Hepatic stellate cell (primary cell): ENCODE measurements at regions not wholly inside any gene's neighbourhood (a gene's known extent, or its start where the extent isn't known, plus 50 kb on each side); places are given as distances from the start of the nearest gene placed in this dataset.

Source experiments
- DNase-seq: peaks from one replicate; pipeline ENCODE4 v3.0.0; 2011; ENCODE audit warnings: low spot score

- DNase-seq = no peak
These were observed 1056.3 kb upstream of the CNTN5 start for GRCh38 chr11:97964332-97965004.

- DNase-seq = peak; percentile 78
These were observed 1054.7 kb upstream of the CNTN5 start for GRCh38 chr11:97965849-97966646.

GRCh38 chr11:97966901-97967300 lies 1053.8 kb upstream of the CNTN5 start:
- no peak for DNase-seq

DNA sequence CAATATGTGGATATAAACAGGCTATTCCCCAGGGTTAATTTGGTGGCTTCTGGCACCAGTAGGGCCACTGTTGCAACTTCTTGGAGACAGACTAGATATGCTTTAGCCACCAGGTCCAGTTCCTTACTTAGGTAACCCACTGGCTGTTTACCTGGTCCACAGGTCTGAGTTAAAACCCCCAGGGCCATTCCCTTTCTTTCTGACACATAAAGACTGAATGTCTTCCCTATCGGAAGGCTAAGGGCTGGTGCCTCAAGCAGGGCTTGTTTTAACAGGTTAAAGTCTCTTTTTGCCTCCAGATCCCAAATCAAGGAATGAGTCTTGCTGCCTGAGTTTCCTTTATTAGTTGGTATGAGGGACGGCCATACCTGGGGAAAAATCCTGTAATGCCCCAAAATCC lies 1052.7 kb upstream of the CNTN5 start:
- DNase-seq = no peak

DNA sequence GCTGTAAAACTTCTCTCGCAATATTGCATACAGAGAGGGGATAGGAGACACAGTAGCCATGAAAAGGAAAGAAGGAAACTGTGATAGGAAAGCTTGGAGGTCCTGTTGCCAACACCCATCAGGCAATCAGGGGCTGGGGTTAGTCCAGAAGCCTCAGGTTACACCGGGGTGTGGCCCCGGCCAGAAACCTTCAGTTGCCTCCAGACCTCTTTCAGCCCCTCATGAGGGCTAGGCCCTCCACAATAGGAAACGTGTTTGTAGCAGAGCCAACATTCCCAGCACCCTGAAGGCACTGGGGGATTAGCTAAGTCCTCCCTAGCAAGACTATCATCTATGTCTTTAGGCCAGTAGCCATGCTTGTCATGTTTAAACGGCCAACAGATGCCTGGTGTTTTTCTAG lies 1048.0 kb upstream of the CNTN5 start:
- no peak for DNase-seq

- DNase-seq = no peak
These were observed 1047.3 kb upstream of the CNTN5 start for GRCh38 chr11:97973352-97973857.

GRCh38 chr11:97974798-97975498 lies 1045.8 kb upstream of the CNTN5 start:
- DNase-seq = no peak

- DNase-seq = no peak
These were observed 1043.0 kb upstream of the CNTN5 start for GRCh38 chr11:97977726-97978125.

DNA sequence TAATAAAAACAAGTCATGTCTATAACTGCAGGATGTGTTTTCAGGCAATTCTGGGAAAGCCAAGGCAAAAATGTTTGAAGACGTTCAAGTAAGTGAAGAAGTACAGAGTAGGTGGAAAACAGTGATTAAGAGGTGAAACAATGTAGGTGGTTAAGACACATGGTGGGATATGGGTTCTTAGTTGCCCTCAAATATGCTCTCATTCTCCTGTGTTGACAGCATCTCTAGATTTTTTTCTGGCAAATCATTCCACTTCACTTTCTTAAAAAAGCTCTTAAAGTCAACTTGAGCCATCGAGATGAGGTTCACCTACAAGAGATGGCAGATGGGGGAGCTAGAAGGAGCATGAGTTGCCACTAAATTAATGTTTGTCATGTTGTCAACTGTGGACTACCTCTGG lies 1041.0 kb upstream of the CNTN5 start:
- no peak for DNase-seq

DNA sequence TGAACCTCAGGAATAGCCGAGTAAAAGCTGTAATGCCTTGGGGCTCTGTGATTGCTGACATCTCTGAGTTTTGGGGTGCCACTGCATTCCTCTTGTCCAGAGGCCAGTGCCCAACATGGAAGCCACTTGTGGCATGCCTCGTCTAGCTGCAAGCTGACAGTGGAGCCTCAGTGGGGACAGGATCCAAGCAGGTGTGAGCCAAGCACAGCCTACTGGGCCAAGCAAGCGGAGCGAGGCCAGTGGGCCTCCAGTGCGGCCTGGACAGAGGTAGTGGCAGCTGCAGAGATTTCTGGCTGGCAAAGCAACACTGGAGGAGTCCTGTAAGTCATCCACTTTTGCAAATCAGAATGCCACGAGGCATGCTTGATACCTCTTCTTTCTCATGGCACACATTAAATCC lies 1038.2 kb upstream of the CNTN5 start:
- DNase-seq = no peak

DNA sequence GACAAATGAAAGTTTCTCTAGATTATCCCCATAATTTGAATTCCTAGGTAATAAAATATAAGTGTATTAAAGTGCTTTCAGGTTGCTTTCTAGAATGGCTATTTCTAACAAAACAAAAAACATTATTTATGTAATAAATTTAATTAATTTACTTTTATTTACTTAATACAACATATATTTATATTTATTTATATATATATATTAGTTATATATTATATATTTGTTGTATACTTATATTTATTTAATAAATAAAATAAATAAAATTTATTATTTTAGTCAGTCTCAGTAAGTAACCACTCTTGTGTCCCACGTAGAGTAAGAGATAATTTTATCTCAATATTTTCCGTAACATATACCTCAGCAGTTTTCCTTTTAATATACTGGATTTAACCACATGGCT lies 1031.6 kb upstream of the CNTN5 start:
- DNase-seq = no peak

GRCh38 chr11:97990162-97990920 lies 1030.4 kb upstream of the CNTN5 start:
- DNase-seq = no peak

DNA sequence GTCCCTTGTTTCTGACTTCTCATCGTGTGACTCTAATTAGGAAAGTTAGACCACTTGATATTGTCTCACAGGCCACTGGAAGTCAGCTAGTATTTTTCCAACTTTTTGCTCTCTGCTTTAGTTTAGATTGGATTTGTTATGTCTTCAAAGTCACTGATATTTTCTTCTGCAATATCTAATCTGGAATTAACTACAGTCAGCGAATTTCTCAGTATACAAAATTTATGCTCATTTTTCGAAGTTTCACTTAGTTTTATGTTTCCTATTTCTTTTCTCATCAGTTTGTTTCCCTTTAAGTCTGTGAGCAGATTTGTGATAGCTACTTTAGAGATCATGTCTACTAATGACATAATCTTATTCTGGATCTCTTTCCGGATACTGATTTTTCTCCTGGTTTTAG lies 1027.2 kb upstream of the CNTN5 start:
- DNase-seq = no peak

DNA sequence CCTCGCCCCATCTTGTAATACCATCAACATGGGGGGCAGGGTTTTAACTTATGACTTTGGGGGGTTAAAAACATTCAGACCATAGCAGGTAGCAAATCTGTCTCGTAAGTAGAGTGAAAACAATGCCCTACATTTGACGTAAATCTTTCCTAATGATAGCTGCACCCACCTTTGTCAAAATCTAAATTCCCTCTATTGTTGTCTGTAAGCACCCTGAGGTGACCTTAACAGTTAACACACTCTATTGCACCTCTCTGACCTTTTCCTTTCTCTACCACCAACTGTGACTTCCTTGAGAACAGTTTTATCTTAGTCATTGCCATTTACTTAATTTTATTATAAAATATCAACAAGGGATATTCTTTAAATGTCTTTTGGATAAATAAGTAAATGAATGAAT lies 1024.9 kb upstream of the CNTN5 start:
- no peak for DNase-seq

GRCh38 chr11:97996762-97997161 lies 1024.0 kb upstream of the CNTN5 start:
- DNase-seq = no peak

- no peak for DNase-seq
These were observed 1017.0 kb upstream of the CNTN5 start for GRCh38 chr11:98003606-98004371.

GRCh38 chr11:98007072-98007471 lies 1013.7 kb upstream of the CNTN5 start:
- DNase-seq = no peak

GRCh38 chr11:98027652-98028051 lies 993.1 kb upstream of the CNTN5 start:
- no peak for DNase-seq

DNA sequence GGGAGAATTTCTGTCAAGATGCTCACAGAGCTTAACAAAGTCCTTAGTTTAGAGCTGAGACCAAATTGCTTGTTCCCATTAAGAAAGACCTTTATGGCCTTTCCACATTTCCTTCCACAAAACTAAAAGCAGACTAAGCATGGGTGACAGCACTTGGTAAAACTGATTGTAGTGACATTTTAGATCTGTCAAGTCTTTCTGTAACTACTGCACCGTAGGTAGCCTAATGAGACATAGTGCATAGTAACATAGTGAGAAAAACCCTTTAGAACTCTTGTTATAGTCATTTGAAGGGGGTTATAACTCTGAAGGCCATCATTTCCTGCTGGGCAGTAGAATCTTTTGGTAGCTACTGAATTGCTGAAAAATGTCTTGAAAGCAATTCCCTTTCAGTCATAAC lies 990.9 kb upstream of the CNTN5 start:
- DNase-seq = no peak

GRCh38 chr11:98036810-98037209 lies 983.9 kb upstream of the CNTN5 start:
- DNase-seq = no peak

DNA sequence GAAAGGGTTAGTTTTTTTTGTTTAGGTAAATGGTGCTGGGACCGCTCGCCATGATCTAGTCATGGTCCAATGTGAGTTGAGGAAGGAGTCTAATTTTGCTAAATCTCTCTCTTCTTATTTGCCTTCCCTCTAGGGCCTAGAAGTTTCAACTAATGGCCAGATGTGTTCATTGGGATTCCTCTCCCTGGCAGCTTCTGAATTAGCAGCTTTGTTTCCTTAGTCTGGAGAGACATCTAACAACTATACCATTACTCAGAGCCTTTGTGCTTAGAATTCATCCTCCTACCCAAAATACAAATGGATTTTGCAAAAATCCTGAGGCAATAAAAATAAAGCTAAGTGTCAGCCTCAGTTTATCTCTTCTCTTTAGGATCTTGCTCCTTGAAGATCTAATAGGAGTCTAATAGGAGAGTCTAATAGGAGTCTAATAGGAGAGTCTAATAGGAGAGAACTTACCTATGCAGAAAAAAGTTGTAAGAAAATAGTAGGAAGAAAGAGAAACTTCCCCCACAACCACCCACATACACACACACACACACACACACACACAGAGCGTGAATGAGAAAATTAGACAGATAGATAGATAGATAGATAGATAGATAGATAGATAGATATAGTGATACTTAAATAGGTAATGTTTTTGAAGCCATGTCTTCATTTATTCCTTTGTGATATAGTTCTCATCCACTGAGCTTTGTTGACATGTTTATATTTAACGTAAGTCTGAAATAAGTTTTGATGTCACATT lies 980.5 kb upstream of the CNTN5 start:
- no peak for DNase-seq
